Astrocyte (in vitro differentiated cells and primary cell): ENCODE measurements at regions not wholly inside any gene's neighbourhood (a gene's known extent, or its start where the extent isn't known, plus 50 kb on each side); places are given as distances from the start of the nearest gene placed in this dataset.

ENCODE experiments used
- EZH2 ChIP-seq: IDR thresholded peaks from 2 replicates; pipeline ENCODE4 v1.6.1; 2012; ENCODE audit warnings: mild to moderate bottlenecking, low read length, inconsistent platforms; ENCODE audit not compliant: insufficient read depth
- TF ChIP-seq, protein P1 (sequence below): IDR thresholded peaks from 2 replicates; pipeline ENCODE4 v1.5.1; 2011; ENCODE audit warnings: low read depth, mild to moderate bottlenecking, inconsistent platforms, low read length, moderate library complexity; ENCODE audit not compliant: insufficient read depth

DNA sequence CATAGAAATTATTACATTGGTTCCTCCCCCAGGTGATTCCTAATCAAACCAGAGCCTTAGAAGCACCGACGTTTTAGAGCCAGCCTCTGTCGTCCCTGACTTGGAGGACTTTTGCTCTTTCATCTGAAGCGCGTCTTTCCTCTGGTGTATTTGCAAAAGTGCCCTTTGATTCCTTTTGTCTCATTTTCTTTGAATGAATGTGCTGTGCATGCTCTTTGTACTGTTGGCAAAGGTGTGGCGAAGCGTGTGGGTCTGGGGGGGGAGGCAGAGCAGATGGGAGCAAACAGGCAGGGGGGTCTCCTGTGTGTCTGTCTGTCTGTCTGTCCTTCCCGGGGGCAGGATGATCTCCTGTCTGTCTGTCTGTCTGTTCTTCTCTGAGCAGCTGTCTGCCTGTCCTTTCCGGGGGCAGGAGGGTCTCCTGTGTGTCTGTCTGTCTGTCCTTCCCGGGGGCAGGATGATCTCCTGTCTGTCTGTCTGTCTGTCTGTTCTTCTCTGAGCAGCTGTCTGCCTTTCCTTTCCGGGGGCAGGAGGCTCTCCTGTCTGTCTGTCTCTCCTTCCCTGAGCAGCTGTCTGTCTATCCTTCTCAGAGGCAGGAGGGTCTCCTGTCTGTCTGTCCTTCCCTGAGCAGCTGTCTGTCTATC, 205.5 kb upstream of the MYT1L start:
- TF ChIP-seq, protein P1, sequence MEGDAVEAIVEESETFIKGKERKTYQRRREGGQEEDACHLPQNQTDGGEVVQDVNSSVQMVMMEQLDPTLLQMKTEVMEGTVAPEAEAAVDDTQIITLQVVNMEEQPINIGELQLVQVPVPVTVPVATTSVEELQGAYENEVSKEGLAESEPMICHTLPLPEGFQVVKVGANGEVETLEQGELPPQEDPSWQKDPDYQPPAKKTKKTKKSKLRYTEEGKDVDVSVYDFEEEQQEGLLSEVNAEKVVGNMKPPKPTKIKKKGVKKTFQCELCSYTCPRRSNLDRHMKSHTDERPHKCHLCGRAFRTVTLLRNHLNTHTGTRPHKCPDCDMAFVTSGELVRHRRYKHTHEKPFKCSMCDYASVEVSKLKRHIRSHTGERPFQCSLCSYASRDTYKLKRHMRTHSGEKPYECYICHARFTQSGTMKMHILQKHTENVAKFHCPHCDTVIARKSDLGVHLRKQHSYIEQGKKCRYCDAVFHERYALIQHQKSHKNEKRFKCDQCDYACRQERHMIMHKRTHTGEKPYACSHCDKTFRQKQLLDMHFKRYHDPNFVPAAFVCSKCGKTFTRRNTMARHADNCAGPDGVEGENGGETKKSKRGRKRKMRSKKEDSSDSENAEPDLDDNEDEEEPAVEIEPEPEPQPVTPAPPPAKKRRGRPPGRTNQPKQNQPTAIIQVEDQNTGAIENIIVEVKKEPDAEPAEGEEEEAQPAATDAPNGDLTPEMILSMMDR: no peak
- no peak for TF ChIP-seq EZH2
